ENCODE measurements at regions not wholly inside any gene's neighbourhood (a gene's known extent, or its start where the extent isn't known, plus 50 kb on each side); places are given as distances from the start of the nearest gene placed in this dataset.

DNA sequence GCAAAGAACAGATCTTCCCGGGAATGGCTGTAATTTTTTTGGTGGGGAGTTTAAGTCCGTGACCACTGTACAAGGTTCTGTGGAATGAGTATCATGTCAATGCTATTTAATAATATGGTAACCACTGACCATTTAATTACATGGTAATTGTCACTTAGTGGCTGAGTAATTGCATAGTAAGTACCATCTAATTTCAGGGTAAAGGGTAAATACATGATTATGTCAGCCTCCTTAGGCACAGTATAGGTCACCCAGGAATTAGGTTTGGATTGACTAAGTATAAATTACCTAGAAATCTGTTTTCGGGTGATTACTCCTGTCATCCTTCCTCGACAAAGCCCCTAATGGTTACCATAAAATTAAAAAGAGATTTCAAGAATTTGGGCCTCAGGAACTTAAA lies 120.1 kb upstream of the AGBL1 start:
- no peaks in the 10 kb centered on the region for H3K9me3 ChIP-seq
- ATAC-seq: no peak
- no peak for FAIRE-seq
- H3K36me3 ChIP-seq: no peaks in the 10 kb centered on the region
- H3K4me1 ChIP-seq: no peaks in the 10 kb centered on the region
- no peak overlapping the region for H3K4me3 ChIP-seq
- no peak for DNase-seq
- H3K27ac ChIP-seq: no peak overlapping the region
- 57 to 69% methylated on average over 4 of the region's 4 CpGs for WGBS, 2 donors
- no peaks in the 10 kb centered on the region for H3K27me3 ChIP-seq
- intact Hi-C loops (cut with DNase I): no loop called here
- TF ChIP-seq, protein P1, sequence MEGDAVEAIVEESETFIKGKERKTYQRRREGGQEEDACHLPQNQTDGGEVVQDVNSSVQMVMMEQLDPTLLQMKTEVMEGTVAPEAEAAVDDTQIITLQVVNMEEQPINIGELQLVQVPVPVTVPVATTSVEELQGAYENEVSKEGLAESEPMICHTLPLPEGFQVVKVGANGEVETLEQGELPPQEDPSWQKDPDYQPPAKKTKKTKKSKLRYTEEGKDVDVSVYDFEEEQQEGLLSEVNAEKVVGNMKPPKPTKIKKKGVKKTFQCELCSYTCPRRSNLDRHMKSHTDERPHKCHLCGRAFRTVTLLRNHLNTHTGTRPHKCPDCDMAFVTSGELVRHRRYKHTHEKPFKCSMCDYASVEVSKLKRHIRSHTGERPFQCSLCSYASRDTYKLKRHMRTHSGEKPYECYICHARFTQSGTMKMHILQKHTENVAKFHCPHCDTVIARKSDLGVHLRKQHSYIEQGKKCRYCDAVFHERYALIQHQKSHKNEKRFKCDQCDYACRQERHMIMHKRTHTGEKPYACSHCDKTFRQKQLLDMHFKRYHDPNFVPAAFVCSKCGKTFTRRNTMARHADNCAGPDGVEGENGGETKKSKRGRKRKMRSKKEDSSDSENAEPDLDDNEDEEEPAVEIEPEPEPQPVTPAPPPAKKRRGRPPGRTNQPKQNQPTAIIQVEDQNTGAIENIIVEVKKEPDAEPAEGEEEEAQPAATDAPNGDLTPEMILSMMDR (IDR thresholded peaks at IDR 0.05): no peak

DNA sequence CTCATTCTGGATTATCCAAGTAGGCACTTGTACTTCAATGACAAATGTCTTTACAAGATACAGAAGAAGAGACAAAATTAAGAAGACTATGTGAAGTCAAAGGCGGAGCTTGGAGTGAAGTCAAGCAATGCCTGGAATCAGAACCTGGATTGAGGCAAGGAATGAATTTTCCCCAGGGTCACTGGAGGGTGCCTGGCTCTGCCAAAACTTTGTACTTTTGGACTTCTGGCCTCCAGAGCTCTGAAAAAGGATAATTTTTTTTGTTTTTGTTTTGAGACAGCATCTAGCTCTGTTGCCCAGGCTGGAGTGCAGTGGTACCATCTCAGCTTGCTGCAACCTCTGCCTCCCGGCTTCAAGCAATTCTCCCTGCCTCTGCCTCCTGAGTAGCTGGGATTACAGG lies 119.3 kb upstream of the AGBL1 start:
- H3K27me3 ChIP-seq: no peaks in the 10 kb centered on the region
- FAIRE-seq (no peak), ATAC-seq (no peak), DNase-seq (no peak)
- H3K4me3 ChIP-seq: no peak overlapping the region
- no peaks in the 10 kb centered on the region for H3K4me1 ChIP-seq
- no peaks in the 10 kb centered on the region for H3K36me3 ChIP-seq
- 74 to 91% methylated on average over 2 of the region's 2 CpGs for WGBS, 2 donors
- H3K27ac ChIP-seq: no peak overlapping the region
- intact Hi-C loops (cut with DNase I): no loop called here
- TF ChIP-seq, protein P1 (IDR thresholded peaks at IDR 0.05): no peak
- no peaks in the 10 kb centered on the region for H3K9me3 ChIP-seq

DNA sequence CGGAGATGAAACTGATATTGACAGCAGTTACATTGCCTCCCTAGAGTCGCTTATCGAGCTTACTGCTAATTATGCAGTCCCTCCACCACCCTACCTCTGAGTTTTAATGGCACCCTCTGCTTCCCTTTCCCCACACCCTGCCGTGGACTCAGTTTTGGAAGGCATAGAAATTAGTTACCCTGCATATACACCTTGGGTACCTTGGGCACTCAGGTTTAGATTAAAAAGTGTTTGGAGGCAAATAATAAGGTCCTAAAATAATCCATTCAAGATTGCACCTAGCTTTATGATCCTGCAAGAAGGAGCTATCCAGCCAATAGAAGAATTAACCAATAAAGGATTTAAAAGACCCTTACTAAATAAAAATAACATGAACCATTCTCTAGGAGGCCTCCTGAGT lies 117.8 kb upstream of the AGBL1 start:
- Histone ChIP-seq H3K27me3 (no peaks in the 10 kb centered on the region), H3K36me3 (no peaks in the 10 kb centered on the region), H3K27ac (no peak overlapping the region), H3K9me3 (no peaks in the 10 kb centered on the region), H3K4me3 (no peak overlapping the region), H3K4me1 (no peaks in the 10 kb centered on the region)
- no peak for FAIRE-seq
- TF ChIP-seq, protein P1 (IDR thresholded peaks at IDR 0.05): no peak
- no peak for ATAC-seq
- WGBS, 2 donors: 50 to 69% methylated on average over 4 of the region's 4 CpGs
- intact Hi-C loops (cut with DNase I): no loop called here
- DNase-seq: no peak

DNA sequence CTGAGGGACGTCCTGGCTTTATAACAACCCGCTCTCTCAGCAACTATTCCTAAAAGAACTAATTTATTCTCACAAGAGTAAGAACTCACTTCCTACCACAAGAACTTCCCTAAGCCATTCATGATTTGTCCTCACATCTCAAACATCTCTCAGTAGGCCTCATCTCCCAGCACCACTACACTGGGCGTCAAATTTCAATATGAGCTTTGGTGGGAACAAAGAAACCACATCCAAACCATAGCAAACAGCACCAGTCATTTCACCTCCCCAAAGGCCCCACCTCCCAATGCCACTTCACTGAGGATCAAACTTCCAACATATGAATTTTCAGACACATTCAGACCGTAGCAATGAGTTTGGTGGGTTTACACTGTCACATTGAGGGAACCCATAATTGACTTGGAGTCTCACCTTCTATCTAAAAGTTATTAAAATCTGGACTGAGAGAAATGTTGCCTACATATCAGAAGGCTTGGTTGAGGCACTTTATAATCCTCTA lies 116.4 kb upstream of the AGBL1 start:
- Histone ChIP-seq H3K27ac (no peak overlapping the region), H3K4me3 (no peak overlapping the region), H3K9me3 (no peaks in the 10 kb centered on the region), H3K4me1 (no peaks in the 10 kb centered on the region), H3K27me3 (no peaks in the 10 kb centered on the region), H3K36me3 (no peaks in the 10 kb centered on the region)
- 65 to 80% methylated on average over 4 of the region's 4 CpGs for WGBS, 2 donors
- ATAC-seq (no peak), FAIRE-seq (no peak), DNase-seq (no peak)
- TF ChIP-seq, protein P1 (IDR thresholded peaks at IDR 0.05): no peak
- intact Hi-C loops (cut with DNase I): no loop called here

DNA sequence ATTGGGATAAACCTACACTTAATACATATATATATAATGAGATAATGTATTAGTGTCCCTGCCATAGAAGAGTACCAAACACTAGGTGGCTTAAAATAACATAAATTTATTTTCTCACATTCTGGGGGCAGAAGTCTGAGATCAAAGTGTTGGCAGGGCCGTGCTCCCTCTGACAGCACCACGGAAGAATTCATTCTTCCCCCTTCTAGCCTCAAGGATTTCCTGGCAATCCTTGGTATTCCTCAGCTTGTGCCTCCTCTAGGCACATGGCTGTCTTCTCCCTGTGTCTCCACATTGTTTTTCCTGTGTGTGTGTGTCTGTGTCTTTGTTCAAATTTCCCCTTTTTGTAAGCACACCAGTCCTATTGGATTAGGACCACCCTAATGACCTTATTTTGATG lies 115.2 kb upstream of the AGBL1 start:
- 34 to 48% methylated on average over 2 of the region's 2 CpGs for WGBS, 2 donors
- FAIRE-seq: no peak
- ATAC-seq: no peak

More for the DNA sequence above, 115.2 kb upstream of the AGBL1 start:
- Histone ChIP-seq H3K36me3 (no peaks in the 10 kb centered on the region), H3K27me3 (no peaks in the 10 kb centered on the region), H3K4me1 (no peaks in the 10 kb centered on the region), H3K9me3 (no peaks in the 10 kb centered on the region), H3K27ac (no peak overlapping the region), H3K4me3 (no peak overlapping the region)
- DNase-seq: no peak
- TF ChIP-seq, protein P1 (IDR thresholded peaks at IDR 0.05): no peak
- intact Hi-C loops (cut with DNase I): no loop called here

Measured in pancreas (tissue), 10 donors.